H1 (cell line): ENCODE measurements at regions not wholly inside any gene's neighbourhood (a gene's known extent, or its start where the extent isn't known, plus 50 kb on each side); places are given as distances from the start of the nearest gene placed in this dataset.

Experiments used
- CEBPB ChIP-seq: IDR thresholded peaks from 2 replicates; pipeline ENCODE4 v1.6.1; 2012; ENCODE audit warnings: low read depth, low read length
- CHD1 ChIP-seq: IDR thresholded peaks from 2 replicates; pipeline ENCODE4 v1.6.1; 2012; ENCODE audit warnings: low read depth, low read length, improper control_type of control experiment
- NANOG ChIP-seq: IDR thresholded peaks from 2 replicates; pipeline ENCODE4 v1.6.1; 2011; ENCODE audit warnings: low read length, low read depth, mild to moderate bottlenecking, inconsistent platforms; ENCODE audit not compliant: insufficient read depth, poor library complexity, severe bottlenecking
- RFX5 ChIP-seq: IDR thresholded peaks from 2 replicates; pipeline ENCODE4 v1.6.1; 2011; ENCODE audit warnings: low read depth, low read length, improper control_type of control experiment, borderline replicate concordance
- TF ChIP-seq, protein P1 (sequence below): fragments of 300-600 bp; sonication (generic); IDR thresholded peaks from 2 replicates; pipeline ENCODE4 v1.7.1; 2012; ENCODE audit warnings: low read length, moderate library complexity, mild to moderate bottlenecking, inconsistent platforms; ENCODE audit not compliant: insufficient replicate concordance
- TF ChIP-seq, protein P2 (sequence below): IDR thresholded peaks from 2 replicates; pipeline ENCODE4 v1.6.1; 2012; ENCODE audit warnings: inconsistent platforms

DNA sequence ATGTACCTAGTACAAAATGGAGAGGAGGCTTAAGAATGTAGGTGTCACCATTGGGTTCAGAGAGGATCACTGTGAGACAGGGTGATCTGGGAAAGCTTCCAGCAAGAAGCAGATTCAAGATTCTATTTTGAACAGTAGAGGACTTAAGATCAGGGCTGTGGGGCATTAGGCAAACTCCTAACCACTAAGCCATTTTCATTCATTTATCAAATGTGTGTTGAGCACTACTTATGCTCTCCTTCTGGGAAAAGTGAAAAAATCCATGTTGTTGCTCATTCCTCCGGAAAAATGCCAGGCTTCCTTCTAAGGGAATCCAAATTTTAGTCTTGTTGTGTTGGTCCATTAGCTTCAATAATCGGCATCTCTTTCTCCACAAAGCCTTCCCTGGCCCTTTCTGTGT, 163.4 kb downstream of the NUAK1 start (continued):
- TF ChIP-seq, protein P1, sequence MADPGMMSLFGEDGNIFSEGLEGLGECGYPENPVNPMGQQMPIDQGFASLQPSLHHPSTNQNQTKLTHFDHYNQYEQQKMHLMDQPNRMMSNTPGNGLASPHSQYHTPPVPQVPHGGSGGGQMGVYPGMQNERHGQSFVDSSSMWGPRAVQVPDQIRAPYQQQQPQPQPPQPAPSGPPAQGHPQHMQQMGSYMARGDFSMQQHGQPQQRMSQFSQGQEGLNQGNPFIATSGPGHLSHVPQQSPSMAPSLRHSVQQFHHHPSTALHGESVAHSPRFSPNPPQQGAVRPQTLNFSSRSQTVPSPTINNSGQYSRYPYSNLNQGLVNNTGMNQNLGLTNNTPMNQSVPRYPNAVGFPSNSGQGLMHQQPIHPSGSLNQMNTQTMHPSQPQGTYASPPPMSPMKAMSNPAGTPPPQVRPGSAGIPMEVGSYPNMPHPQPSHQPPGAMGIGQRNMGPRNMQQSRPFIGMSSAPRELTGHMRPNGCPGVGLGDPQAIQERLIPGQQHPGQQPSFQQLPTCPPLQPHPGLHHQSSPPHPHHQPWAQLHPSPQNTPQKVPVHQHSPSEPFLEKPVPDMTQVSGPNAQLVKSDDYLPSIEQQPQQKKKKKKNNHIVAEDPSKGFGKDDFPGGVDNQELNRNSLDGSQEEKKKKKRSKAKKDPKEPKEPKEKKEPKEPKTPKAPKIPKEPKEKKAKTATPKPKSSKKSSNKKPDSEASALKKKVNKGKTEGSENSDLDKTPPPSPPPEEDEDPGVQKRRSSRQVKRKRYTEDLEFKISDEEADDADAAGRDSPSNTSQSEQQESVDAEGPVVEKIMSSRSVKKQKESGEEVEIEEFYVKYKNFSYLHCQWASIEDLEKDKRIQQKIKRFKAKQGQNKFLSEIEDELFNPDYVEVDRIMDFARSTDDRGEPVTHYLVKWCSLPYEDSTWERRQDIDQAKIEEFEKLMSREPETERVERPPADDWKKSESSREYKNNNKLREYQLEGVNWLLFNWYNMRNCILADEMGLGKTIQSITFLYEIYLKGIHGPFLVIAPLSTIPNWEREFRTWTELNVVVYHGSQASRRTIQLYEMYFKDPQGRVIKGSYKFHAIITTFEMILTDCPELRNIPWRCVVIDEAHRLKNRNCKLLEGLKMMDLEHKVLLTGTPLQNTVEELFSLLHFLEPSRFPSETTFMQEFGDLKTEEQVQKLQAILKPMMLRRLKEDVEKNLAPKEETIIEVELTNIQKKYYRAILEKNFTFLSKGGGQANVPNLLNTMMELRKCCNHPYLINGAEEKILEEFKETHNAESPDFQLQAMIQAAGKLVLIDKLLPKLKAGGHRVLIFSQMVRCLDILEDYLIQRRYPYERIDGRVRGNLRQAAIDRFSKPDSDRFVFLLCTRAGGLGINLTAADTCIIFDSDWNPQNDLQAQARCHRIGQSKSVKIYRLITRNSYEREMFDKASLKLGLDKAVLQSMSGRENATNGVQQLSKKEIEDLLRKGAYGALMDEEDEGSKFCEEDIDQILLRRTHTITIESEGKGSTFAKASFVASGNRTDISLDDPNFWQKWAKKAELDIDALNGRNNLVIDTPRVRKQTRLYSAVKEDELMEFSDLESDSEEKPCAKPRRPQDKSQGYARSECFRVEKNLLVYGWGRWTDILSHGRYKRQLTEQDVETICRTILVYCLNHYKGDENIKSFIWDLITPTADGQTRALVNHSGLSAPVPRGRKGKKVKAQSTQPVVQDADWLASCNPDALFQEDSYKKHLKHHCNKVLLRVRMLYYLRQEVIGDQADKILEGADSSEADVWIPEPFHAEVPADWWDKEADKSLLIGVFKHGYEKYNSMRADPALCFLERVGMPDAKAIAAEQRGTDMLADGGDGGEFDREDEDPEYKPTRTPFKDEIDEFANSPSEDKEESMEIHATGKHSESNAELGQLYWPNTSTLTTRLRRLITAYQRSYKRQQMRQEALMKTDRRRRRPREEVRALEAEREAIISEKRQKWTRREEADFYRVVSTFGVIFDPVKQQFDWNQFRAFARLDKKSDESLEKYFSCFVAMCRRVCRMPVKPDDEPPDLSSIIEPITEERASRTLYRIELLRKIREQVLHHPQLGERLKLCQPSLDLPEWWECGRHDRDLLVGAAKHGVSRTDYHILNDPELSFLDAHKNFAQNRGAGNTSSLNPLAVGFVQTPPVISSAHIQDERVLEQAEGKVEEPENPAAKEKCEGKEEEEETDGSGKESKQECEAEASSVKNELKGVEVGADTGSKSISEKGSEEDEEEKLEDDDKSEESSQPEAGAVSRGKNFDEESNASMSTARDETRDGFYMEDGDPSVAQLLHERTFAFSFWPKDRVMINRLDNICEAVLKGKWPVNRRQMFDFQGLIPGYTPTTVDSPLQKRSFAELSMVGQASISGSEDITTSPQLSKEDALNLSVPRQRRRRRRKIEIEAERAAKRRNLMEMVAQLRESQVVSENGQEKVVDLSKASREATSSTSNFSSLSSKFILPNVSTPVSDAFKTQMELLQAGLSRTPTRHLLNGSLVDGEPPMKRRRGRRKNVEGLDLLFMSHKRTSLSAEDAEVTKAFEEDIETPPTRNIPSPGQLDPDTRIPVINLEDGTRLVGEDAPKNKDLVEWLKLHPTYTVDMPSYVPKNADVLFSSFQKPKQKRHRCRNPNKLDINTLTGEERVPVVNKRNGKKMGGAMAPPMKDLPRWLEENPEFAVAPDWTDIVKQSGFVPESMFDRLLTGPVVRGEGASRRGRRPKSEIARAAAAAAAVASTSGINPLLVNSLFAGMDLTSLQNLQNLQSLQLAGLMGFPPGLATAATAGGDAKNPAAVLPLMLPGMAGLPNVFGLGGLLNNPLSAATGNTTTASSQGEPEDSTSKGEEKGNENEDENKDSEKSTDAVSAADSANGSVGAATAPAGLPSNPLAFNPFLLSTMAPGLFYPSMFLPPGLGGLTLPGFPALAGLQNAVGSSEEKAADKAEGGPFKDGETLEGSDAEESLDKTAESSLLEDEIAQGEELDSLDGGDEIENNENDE: no peak
- no peak for TF ChIP-seq CEBPB
- TF ChIP-seq NANOG: no peak
- TF ChIP-seq, protein P2, sequence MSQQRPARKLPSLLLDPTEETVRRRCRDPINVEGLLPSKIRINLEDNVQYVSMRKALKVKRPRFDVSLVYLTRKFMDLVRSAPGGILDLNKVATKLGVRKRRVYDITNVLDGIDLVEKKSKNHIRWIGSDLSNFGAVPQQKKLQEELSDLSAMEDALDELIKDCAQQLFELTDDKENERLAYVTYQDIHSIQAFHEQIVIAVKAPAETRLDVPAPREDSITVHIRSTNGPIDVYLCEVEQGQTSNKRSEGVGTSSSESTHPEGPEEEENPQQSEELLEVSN: no peak
- no peak for TF ChIP-seq CHD1
- TF ChIP-seq RFX5: no peak
